ENCODE measurements at regions not wholly inside any gene's neighbourhood (a gene's known extent, or its start where the extent isn't known, plus 50 kb on each side); places are given as distances from the start of the nearest gene placed in this dataset. TPM values are rescaled to one million over a fixed set of nuclear protein-coding genes. Genes with fewer than 3 reads are reported as not detected.

Small RNA genes in the stretch of these regions (small RNA-seq; reads per million reads assigned to genes)
- not detected for gene AC104640.2
- not detected for gene RNA5SP147
